Stimulated activated CD8-positive, alpha-beta memory T cell treated with anti-CD3 and anti-CD28 coated beads, Interleukin-4, amount 100 ng/mL, for 1 hour (primary cell): ENCODE measurements at regions not wholly inside any gene's neighbourhood (a gene's known extent, or its start where the extent isn't known, plus 50 kb on each side); places are given as distances from the start of the nearest gene placed in this dataset.

Experiments used
- DNase-seq, 2 donors: peaks; one replicate each; pipeline ENCODE4 v3.0.0-alpha.2; 2020; ENCODE audit warnings: low read depth in 2 of 2, low spot score in 1 of 2

GRCh38 chr7:82567356-82567755 lies 123.8 kb upstream of the CACNA2D1 start:
- DNase-seq: no peak

DNA sequence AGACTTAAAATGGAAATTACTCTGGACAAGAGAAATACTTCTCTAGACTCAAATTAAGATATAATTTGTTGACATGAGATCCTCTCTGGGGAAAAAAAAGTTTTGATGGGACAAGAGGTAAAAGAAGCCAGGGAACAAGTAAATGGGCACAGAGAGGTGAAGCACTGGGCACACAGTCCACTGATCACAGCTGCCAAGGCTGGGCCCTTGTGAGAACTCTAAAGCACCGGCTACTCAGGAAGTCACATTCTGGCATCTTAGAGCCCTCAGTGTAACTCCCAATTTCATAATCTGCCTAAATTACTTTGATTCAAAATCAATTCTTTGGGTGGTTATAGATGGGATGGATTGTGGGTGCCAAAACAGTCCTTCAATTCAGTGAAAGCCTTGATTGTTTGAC lies 123.2 kb upstream of the CACNA2D1 start:
- no peak for DNase-seq

GRCh38 chr7:82562716-82563404 lies 119.3 kb upstream of the CACNA2D1 start:
- no peak for DNase-seq

DNA sequence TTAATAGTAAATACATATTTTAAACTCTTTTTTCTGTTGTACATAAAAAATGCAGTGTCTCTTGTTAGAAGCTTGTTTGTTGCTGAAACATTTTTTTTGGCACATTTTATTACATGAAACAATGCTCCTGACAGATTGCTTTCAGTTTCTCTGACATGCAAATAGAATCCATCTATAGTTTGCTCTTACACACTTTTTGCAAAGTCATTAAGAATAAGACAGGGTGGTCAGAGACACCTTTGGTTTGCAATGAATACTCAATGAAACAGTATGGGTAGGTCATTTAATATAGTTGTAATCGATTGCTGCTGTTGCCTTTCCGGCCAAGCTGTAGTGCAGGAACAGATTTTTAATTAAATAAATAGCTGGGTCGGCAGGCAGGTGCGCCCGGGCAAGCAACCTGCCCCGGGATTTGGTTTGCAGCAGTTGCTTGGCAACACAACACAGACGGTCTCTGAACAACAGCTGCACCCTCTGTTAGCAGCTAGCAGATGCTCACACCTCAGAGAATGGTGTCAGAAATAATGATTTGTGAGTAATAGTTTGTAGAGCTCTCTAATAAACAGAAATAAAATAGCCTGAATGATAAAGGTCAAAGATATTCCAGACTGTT lies 115.7 kb upstream of the CACNA2D1 start:
- no peak for DNase-seq

DNA sequence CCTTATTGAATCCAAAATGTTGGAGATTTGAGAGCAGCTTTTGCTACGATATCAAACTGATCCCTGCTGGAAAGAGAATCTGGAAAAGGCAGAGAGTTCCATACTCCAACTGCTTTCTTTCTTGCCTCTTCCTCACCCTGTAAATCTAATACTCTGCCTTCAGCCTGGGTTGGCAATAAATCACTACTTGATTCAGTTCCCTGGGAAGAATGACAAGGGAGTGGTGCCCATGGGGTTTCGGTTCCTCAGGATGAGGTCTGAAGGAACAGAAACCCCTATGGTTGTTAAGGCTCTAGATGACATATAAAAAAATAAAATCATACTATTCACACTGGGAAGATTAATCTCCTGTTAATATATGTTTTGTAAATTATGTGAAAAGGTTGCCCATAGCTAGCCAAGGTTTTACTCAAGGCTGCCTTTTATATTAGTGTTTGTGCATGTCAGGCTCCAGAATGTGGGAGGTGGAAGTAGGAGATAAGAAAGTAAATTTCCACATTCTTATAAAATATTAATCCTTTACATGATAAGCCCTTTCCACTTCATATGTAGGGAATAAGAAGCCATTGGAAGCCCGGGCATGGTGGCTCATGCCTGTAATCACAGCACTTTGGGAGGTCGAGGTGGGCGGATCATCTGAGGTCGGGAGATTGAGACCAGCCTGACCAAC lies 106.2 kb upstream of the CACNA2D1 start:
- DNase-seq: no peak

- DNase-seq: no peak
These were observed 104.6 kb upstream of the CACNA2D1 start for GRCh38 chr7:82548141-82548688.

DNA sequence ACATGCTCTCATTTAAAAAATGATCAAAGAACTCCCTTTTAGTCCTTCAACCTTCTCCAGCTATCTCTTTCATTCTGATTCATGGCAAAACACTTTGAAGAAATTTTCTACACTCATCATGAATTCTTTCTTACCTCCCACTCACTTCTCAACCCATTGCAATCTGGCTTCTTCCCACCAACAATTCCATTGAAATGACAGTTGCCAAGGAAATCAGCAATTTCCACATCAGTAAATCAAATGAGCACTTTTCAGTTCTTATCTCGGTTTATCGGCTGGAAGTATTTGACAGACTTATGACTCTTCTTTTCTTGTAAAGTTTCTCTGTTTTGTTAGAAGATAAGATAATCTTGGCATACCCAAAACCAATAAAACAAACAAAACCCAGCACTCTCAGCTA lies 99.1 kb upstream of the CACNA2D1 start:
- DNase-seq: no peak

GRCh38 chr7:82539969-82540368 lies 96.4 kb upstream of the CACNA2D1 start:
- no peak for DNase-seq

GRCh38 chr7:82534684-82535083 lies 91.1 kb upstream of the CACNA2D1 start:
- DNase-seq: no peak

DNA sequence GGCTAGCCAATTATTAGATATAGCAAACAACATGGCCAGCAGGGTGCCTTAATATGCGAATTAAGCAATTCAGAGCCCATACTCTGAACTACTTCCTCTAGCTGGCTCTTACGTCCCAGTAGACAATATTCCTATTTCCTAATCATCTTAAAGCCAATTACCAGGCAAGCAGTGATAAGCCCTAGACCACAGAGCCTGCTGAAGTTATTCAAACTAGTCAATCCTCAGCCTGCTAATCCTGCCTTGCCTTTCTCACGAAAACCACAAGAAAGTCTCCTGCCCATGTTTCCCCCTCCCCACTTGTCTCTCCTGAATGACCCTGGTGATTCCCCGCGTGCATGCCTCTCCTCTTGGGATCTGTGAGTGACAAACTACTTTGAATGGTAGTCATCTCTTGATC lies 86.8 kb upstream of the CACNA2D1 start:
- DNase-seq: no peak

GRCh38 chr7:82528577-82529310 lies 85.2 kb upstream of the CACNA2D1 start:
- DNase-seq: no peak

DNA sequence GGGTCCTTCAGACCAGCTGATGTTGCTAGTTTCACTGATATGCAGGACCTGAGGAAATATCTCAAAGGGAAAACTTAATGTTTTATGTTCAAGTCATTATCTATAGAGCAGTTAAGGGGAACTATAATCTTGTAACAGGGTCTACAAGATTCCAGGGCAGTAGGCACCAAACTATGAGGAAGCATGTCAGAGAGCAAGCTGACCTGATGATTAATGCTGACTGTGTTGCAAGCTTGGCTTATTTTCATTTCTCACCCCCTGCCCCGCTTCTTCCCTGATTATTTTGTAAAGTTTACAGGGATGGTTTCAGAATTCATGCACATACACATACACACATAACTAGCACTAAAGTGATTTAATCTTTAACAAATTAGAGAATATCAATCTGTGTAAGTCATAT lies 84.3 kb upstream of the CACNA2D1 start:
- DNase-seq: no peak

- DNase-seq: no peak
These were observed 78.4 kb upstream of the CACNA2D1 start for GRCh38 chr7:82521906-82522445.

GRCh38 chr7:82517050-82517449 lies 73.5 kb upstream of the CACNA2D1 start:
- no peak for DNase-seq

- no peak for DNase-seq
These were observed 68.0 kb upstream of the CACNA2D1 start for GRCh38 chr7:82511542-82511941.

DNA sequence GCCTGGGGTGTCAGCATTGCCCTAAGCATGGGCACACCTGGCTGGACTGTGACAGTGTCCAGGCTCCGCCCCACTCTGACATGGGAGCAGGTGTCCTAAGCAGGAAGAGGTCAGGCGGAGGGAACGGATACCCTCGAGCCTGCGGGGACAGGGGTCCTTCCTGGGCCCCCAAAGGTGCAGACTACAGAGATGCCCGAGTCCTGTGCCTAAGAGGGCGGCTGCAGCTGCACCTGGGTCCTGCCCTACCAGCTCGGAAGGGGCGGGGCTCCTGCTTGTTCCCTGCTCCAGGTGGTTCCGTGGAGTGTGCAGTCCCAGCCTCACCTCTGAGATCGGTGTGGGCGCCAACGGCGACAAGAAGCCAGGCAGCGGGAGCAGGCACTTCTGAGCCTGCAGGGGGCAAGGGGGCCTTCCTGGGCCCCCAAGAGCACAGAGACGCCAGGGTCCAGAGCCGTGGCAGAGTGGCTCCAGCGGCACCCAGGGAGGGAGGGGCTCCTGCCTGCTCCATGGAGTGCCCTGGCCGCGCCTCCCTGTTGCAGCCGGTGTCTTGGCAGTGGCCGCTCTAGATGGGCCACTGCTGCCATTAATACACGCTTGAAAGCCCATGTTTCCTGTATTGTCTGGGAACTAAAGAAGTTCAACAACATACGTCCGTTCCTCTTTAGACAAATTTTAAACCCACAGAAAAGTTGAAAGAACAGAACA lies 64.5 kb upstream of the CACNA2D1 start:
- DNase-seq: no peak

GRCh38 chr7:82507365-82507975 lies 63.9 kb upstream of the CACNA2D1 start:
- DNase-seq: no peak

GRCh38 chr7:82506702-82507101 lies 63.1 kb upstream of the CACNA2D1 start:
- DNase-seq: no peak

DNA sequence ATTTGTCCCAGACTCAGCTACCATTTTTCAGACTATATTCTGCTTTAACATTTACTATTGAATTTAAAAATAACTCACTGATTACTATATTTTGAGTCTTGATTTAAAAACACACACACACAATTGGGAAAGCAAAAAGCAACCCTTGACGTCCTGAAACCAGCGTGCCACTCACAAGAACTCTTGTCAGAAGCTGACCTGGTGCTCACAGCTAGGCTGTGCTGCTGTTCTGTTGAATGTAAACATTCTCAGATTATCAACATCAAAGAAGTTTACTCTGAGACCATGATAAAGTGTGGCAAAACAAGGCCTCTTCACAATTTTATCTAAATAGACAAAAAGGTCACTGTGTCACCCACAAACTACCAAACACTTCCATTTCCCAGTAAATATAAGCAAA lies 62.6 kb upstream of the CACNA2D1 start:
- DNase-seq: no peak

- no peak for DNase-seq
These were observed 57.8 kb upstream of the CACNA2D1 start for GRCh38 chr7:82501346-82501745.
